Testis (tissue), 2 donors: ENCODE measurements at regions not wholly inside any gene's neighbourhood (a gene's known extent, or its start where the extent isn't known, plus 50 kb on each side); places are given as distances from the start of the nearest gene placed in this dataset.

Source experiments
- CTCF ChIP-seq, 3 experiments: fragments of 450-650 bp in 2 of 3; fragments of 200-600 bp in 1 of 3; sonication (generic) in 1 of 3; IDR thresholded peaks; one replicate each; pipeline ENCODE4 v1.5.1; 2016 to 2019; ENCODE audit warnings: antibody characterized with exemption in 3 of 3, mild to moderate bottlenecking in 2 of 3, moderate library complexity in 1 of 3
- POLR2A ChIP-seq: fragments of 450-650 bp; IDR thresholded peaks from one replicate; pipeline ENCODE4 v1.6.1; 2017; ENCODE audit warnings: antibody characterized with exemption, mild to moderate bottlenecking, moderate library complexity

- no peak for TF ChIP-seq CTCF (IDR thresholded peaks at IDR 0.05)
- TF ChIP-seq POLR2A, result no peak
Measured at GRCh38 chrX:109854096-109854495, 121.0 kb upstream of the ACSL4 start.
